ENCODE measurements at regions not wholly inside any gene's neighbourhood (a gene's known extent, or its start where the extent isn't known, plus 50 kb on each side); places are given as distances from the start of the nearest gene placed in this dataset.

DNA sequence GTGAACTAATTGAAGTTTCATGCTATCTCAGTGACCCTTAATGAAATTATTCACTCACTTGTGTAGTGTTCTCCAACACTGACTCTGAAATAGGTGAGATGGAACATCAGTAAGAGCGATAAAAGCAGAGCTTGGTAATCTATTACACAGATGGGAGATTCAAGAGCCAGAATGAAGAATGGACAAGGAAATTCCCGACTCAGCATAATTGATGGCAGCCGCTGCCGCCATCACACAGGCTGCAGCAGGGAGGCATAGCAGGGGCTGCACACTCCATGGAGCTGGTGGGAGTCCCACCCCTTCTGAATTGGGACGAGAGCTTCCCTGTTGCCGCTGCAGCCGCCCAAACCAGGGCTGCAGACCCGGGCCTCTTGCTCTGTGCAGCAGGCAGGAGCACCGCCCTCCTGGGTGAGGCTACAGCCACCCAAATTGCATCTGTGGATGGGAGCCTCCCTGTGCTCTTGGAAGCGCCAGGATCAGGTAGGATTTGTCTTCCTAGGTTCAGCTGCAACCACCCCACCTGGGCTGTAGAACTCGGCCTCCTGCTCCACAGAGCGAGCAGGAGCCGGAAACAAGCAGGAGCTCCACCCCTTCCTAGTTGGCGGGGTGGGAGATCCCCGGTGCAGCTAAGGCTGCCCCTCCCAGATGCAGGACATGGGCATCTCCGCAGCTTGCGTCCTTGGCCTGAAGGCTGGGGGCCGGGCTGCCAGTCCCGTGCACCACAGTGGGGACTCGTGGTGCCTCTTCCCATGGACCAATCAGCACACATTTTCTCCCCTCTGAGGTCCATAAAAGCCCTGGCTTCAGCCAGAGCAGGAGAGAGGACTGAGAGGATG, 535.1 kb upstream of the LUZP2 start:
- no peak for DNase-seq

DNA sequence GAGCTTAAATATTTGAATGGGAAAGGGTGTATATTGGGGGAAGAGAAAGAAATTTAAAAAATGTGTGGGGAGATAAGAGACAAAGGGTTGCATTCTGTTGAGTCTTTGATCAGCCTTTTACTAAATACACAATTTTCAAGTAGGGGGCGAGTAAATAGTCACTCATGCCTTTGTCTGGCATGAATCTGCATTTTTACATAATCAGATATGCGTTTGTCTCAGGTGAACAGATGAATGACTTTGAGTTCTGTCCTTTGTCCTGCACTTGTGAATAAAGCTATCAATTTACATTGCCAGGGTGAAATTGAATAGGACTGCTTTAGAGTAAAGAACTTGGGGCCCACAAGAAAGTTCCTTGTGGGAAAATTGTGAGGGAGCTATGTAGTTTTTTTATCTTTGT, 523.6 kb upstream of the LUZP2 start:
- DNase-seq = no peak

DNA sequence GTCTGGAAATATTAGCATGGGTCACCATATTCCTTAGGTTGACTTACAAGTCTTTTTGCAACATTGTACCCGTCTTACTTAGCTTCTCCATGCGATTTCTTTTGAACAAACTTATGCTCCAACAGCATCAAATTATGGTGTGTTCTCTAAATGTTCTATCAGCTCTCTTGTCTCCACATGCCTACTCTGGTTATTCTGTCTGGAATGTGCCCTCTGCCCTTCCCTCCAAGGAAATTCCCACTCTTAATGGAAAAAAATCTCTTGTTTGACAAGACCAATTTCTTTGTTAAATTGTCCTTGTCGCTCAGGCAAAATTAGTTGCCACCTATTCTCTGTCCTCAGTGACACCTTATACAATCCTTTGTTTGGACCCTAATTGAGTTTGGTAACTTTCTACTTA, 522.8 kb upstream of the LUZP2 start:
- no peak for DNase-seq

DNA sequence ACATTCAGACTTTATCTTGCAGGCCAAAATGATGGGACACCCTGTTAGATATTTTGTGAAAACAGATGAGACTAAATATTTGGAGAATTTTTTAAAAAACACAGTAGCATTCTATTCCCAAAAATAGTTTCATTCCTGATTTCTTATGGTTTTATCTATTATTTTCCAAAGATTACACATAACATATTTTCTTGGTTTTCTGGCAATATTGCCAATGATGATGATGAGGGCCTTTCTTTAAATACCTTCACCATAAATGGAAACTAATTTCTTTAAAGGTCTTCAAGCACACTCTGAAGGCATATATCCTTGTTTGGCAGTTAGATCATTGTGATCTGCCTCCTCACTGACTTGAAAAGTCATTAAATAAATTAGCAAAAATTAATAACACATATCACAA, 522.3 kb upstream of the LUZP2 start:
- no peak for DNase-seq

DNA sequence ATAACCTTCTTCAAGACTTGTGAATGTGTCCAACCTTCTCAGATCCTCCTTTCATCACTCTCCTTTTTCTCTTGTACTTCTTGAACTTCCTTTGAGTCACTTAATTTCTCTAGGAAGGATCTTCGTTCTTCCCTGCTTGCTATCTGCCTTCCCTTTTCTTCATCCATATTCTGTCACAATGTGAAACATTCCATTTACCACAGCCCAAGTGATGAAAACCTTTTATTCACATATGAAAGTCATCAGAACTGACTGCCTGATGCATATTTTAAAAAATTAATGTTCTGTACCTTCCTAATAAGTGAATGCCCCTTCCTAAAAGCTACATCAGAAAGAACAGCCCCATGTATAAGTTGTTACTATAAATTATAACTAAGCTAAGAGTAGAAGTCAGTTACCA, 520.4 kb upstream of the LUZP2 start:
- no peak for DNase-seq

DNA sequence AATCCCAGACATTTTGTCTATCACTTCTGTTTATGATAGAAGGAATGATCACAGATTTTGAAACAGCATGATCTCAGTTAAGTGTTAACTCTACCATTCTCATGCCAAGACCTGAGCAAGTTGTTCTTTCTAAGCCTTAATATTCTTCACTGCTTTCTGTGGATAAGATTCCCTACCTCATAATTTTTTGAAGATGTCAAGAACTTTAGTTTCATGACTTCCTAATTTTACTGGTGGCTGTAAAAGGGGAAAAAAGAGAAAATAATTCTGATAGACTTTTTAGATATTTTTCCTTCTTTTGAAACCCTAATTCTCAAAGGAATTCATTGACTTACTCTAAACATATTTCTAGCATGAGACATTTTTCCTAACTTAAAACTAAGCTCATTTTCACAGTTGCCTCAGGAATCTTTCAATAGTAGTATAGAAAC, 520.0 kb upstream of the LUZP2 start:
- no peak for DNase-seq

DNA sequence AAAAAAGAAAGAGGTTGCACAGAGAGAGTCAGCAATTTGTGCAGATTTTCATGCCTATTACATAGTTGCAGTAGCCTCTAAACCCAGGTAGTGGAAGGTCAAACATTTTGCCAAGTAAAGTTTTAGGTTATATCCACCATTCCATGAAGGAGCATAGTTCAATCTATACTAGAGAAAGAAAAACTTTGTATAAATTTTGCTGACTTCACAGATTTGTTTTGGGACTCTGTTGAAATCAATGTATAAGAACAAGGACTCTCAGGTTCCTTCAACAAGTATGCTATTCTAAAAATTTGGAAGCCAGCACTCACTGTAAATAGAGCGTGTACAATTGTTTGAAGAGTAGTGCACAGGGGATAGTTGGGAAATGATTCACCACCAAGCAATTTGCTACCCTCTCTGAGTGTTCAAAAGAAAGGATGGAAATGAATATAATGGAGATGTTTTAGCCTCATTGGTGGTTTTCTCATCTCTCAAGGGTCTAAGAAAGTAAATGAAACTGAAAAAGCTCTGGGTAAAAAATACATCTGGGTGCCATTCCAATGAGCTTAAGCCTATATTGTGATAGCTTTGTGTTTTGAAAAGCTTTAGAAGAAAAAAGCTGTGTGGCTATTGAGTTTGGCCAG, 508.4 kb upstream of the LUZP2 start:
- DNase-seq = no peak

DNA sequence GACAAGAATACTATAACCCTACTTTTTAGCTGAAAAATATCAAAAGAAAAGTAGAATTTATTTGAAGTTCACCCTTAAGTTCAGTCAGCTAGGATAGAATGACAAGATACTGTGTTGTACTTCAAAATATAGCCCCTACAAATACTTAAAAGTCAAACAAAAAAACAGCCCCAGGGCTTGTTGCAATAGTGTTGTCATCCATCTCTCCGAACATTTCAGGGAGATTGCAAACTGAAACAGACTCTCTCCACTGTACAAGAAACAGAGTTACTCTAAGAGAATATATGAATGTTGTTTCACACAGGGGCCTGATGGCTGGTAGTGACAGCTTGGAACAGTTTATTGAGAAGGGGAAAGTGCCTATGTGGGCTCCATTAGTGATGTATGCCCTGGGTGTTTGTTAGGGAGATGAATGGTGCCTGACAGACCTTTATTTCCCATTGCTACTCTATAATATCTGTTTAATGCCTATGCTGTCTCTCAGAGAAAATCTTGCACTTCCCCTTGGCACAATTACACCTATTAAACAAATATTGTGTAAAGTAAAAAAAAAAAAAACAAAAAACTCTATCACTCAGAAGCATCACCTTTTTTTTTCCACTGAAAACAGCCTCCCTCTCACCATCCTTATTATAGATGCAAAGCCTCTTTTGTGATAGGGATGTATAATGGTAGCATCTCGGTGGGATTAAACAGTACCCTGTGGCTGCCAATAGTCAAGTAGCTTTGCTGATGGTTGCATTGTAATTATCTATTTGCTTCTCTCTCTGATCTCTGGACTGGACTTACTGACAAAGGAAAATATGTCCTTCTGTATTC, 506.3 kb upstream of the LUZP2 start:
- DNase-seq = no peak

DNA sequence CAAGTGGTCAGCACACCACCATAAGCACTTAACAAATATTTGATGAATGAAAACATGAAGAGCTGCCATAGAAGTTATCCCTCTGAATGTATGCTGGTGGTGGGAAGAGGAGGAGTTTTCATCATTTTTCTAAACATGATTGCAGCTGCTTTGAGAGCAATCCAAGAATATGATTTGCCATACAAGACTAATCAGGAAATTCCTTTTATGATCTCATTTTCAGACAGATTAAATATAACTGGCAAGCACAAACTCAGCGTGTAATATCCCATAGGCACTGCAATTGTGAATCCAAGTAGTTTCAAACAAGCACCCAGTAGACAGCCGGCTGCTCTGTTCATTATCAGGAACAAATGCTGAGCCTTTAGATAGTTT, 505.7 kb upstream of the LUZP2 start:
- no peak for DNase-seq

DNA sequence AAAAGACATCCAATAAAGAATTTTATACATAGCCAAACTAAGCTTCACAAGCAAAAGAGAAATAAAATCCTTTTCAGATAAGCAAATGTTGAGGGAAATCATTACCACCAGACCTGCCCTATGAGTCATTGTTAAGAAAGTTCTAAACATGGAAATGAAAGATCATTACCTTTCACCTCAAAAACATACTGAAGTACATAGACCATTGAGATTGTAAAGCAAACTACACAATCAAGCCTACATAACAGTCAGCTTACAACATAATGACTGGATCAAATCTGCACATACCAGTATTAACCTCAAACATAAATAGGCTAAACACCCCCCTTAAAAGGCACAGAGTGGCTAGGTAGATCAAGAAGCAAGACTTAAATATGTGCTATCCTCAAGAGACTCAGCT, 501.0 kb upstream of the LUZP2 start:
- DNase-seq = no peak

DNA sequence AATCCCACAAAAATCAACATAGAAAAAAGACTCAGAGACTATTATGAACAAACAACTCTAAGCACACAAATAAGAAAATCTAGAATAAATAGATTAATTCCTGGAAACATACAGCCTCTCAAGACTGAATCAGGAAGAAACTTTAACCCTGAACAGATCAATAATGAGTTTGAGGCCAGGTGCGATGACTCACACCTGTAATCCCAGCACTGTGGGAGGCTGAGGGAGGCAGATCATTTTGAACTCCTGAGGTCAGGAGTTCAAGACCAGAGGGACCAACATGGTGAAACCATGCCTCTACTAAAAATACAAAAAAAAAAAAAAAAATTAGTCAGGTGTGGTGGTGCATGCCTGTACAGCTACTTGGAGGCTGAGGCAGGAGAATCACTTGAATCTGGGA, 499.5 kb upstream of the LUZP2 start:
- DNase-seq = no peak

DNA sequence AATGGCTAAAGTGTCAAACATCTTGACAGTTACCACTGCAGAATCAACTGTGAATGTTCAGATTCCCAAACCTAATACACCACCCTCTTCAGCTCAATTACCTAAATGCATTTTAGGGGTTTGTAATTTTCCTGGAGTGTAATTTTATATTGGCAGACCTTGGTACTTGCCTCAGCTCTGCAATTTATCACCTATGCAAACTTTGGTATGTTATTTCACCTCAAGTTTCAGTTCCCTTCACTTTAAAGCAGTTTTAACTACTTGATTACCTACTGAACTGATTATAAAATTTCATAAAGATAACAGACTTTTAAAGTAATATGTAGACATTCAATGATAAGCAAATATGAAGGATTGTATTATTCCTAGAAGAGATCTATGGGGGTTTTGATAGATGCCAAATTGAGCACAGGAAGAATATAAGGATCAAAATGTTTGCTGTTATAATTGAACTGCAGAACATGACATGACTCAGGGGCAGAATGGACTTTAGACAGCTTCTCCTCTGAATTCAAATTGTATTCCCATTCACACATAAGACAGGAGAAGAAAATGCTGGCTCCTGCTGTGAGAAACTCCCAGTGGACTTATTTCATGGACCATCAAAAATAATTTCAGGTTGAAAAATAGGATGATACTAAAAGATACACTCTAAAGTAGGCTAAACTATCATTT, 491.5 kb upstream of the LUZP2 start:
- DNase-seq = no peak

DNA sequence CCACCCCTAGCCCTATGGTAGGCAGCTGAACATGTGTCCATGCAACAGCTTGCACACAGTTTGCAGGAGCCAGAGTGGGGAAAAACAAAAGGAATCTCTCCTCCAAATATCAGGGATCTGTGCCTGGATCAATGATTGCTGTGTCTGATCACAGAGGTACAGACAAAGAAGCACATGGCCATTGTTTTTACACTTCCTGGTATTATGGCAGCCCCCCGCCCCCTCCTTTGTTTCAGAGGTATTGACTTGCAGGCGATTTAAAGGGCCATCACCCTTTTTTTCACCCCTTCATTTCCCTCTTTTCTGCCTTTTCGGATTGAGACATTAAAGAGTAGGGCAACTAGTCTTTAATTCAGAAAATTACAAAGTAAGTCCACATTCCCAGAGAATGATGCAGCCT, 453.0 kb upstream of the LUZP2 start:
- DNase-seq = no peak

DNA sequence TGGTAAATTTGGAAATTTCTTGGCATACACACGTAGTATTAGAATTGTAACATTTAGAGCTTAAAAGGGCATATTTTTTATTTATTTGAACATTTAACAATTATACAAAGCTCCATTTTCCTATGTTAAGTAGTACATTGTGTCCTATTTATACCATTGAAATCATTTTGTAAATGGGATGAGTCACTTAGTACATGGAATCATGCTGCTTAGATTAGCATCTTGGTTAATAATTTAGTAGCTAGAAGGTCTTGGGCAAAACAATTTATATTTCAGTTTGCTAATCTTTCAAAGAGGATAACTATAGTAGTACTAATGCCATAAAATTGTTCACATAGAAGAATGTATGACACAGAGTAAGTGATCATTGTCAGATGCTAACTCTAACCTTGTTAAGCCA, 450.1 kb upstream of the LUZP2 start:
- DNase-seq = no peak

DNA sequence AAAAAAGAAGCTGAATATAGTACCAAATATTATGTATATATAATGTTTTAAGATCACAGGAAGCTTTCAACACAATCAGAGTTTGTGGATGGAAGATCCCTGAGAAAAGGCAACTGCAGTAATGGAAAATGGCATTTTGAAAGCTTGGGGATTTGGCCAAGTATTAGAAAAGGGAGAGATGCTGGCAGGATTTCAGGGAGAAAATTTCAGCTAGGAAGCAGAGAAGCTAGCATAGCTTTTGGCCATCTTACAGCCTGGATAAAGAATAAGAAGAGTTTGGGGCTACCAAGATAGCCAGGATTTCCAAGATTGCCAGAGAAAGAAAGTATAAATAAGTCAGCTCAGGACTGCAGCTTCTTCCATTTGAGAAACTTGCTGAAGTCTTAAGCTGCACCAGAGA, 440.8 kb upstream of the LUZP2 start:
- no peak for DNase-seq

DNA sequence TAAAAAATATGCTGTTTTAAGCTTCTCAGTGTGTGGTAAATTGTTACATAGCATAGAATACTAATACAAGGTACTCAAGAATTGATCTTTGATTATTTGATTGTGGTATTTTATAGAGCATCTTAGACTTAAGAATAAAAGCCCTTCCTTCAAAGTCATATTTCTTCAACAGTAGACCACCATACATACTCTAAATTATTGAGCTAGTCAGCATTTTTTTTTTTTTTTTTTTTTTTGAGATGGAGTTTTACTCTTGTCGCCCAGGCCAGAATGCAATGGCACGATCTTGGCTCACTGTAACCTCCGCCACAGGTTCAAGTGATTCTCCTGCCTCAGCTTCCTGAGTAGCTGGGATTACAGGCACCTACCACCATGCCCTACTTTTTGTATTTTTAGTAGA, 436.7 kb upstream of the LUZP2 start:
- no peak for DNase-seq

DNA sequence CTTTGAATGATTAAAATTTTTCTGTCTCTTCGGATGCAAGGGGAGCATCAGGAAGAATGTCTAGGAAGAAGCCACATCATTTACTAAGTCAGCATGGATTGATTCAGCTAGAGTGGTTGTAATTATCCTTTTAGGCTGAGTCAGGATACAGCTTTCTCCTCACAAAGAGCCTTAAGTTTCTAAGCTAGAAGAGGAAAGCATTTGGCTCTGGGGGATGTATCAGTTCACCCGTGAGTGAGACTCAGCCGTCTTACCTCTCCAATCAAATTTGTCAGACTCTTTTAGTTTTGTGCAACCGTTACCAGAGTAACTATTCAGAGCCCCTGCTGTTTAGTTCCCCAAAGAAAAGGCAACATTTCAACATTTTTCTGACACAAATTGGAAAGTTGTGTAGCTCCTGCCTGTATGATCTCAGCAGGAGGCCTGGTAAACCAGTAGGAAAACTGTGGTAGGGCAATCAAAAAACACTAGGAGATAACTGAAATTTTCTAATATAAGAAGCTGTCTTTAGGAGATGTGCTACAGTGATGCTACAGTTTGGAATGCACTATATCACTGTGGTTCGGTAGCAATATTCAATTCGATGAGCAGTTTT, 432.4 kb upstream of the LUZP2 start:
- DNase-seq = no peak

DNA sequence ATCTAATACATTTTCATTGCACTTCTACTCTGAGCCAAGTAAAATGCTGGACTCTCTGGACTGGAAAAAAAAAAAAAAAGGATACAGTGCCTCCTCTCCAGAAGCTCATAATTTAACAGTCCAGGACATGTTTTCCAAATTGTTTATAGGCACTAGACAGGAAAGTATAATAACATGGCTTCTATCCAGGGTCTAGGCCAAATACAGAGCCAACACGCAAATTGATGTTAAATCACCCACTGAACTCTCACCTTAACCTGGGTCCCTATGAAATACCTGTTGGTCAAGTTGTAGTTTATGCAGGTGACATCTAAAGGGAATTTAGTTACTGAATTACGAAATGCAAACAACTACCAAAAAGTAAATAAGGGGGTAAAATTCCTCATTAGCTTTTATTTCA, 428.7 kb upstream of the LUZP2 start:
- no peak for DNase-seq

DNA sequence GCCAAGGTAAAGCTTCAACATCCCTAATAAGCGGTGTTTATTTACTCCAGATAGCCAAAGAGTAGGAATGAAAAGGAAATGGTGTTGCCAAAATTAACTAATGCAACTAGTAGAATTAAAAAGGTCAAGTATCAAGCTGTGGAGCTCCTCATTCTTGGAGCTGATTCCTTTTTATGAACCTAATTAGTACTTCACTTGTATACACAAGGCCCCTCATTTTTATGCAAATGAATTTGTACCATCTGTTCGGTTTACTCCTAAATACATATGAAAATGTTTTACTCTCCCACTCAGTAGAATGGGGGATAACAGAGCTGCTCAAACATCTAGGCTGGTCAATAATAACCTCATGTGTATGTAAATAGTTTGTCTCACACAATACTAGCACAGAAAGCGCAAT, 426.4 kb upstream of the LUZP2 start:
- no peak for DNase-seq

DNA sequence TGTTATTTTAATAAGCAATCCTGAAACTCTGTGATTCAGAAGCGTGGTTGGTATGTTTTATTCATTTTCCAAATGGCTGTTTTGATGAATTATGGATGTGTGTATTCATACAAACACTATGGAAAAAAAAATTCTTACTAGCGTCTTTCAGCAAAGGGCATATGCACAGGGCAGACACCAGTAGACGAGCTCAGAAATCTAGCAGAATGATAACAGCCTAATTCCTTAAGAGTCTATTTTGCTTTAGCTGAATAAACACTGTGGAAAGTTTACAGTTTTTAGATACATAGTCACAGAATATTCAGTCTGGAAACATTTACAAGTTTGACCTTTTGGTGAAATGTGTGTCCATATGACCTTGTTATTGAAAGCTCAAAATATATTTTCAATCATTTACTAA, 418.8 kb upstream of the LUZP2 start:
- DNase-seq = no peak

DNA sequence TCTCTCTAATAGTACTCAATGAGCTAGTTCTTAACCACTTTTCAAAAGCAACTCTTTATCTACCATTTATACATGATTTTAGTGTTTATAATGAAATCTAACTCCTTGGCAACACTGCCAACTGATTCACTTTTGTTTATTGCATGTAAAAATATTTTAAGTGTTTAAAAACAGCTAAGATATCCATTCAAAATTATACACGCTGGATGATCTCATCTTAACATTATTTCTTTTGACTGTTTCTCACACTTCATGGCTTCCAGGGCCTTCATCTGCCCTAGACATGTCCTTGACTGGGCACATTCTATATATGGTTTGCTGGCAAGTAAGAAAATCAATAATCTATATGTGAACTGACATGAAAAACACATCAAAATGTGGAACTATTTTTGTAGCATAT, 414.6 kb upstream of the LUZP2 start:
- no peak for DNase-seq

DNA sequence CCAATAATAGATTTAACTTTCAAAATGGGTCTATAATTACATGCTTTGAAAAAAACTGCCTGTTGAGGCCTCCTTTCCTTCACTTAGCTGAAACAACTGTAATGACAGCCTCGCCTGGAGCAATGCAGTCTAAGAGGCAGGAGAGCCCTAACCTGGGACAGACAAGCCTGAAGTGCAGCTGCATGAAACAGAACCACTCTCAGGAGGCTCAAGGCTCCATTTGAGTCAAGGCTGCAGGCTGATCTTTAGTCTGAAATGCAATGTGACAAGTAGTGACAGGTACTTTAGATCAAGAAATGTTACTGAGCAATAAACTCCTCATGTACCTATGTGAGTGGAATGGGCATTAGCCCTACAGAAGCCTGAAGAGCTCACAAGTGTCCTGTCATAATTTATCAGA, 414.0 kb upstream of the LUZP2 start:
- no peak for DNase-seq

DNA sequence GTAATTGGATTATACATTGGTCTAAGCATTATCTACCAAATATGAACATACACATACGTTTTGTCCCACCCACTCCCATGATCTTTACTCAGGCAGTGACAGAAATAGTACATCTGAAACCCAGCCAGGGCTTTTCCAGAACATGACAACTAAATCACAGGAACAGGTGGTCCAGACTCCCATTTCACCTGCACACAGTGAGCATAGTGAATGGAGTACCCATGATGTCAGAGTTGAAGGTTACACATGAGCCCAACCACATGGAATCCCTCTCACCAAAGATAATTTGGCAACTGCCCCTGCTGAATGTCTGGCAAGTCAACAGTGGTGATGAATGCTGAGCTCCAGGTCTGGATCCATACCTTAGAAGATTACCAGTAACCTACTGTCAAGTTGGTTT, 411.9 kb upstream of the LUZP2 start:
- DNase-seq = no peak
